Stimulated activated CD4-positive, alpha-beta T cell treated with anti-CD3 and anti-CD28 coated beads, Interleukin-2, amount 100 ng/mL, for 48 hours (primary cell): ENCODE measurements at regions not wholly inside any gene's neighbourhood (a gene's known extent, or its start where the extent isn't known, plus 50 kb on each side); places are given as distances from the start of the nearest gene placed in this dataset.

Experiments used
- DNase-seq, 2 donors: peaks; one replicate each; pipeline ENCODE4 v3.0.0-alpha.2; 2020

DNA sequence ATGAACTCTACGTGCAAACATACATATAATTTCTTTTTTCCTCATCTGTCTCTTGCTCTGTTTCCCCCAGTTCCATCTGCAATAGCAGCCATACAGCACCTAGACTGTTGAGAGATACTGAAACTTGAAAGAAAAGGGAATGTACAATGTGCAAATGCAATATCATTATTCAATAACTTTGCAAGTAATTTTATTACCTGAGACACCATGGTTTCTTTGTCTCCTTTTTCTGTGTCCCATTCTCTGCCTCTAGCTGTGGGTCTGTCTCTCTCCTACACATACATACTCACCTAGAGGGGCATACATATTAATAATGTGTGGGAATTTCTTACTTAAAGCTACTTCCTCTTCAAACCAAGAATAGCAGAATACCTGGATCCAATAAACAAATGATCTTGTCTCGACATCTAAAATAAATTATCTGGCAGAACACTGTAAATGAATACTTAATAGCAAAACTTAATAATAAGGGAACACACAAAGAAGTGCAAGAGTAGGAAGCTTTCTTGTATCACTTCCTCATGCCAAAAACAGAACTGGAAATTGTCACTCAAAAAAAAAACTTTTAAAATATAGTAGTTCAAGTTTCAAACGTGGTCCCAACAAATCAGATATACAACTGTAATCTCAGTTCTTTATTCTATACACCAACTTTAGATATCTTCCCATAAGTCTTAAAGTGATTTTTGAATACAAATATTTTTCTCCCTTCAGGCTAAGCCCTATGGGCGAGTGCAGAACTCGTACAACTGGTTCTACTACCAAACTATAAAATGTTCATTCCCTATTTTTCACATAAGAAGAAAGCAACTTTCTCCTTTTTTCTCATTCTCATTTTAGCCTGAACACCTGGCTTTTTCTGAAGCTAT is 194.6 kb downstream of the NRIP1 start:
- DNase-seq: no peak

DNA sequence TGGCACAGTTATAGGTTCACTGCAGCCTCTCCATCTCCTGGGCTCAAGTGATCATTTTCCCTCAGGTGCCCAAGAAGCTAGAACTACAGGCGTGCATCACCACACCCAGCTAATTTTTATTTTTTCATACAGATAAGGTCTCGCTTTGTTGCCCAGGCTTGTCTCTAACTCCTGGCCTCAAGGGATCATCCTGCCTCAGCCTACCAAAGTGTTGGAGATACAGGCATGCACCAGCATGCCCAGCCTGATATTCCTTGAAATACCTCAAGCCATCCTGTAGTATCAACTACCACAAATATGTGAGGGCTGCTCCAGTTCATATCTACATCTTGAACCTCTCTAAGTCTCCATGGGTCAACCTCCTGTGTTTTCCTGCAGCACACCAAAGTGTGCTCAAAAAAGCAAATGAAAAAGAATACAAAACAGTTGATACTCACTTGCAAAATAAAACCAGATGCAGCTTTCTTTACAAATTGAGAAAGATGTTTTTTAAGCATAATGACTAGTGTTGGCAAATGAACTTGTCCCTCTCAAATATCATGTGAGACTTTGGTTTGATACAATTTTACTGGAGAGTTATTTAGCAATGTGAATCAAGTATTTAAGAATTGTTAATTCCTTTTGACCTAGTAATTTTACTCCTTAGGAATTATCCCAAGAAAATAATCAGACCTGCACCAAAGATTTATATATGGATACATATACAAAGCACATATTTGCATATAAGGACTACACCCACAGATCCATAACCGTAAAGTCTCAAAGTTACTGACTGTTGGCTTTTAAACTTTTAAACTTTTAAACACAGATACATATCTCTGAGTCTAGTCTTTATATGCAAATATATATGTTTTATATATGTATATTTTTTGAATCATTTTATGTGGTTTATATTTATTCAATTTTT is 197.7 kb downstream of the NRIP1 start:
- no peak for DNase-seq

DNA sequence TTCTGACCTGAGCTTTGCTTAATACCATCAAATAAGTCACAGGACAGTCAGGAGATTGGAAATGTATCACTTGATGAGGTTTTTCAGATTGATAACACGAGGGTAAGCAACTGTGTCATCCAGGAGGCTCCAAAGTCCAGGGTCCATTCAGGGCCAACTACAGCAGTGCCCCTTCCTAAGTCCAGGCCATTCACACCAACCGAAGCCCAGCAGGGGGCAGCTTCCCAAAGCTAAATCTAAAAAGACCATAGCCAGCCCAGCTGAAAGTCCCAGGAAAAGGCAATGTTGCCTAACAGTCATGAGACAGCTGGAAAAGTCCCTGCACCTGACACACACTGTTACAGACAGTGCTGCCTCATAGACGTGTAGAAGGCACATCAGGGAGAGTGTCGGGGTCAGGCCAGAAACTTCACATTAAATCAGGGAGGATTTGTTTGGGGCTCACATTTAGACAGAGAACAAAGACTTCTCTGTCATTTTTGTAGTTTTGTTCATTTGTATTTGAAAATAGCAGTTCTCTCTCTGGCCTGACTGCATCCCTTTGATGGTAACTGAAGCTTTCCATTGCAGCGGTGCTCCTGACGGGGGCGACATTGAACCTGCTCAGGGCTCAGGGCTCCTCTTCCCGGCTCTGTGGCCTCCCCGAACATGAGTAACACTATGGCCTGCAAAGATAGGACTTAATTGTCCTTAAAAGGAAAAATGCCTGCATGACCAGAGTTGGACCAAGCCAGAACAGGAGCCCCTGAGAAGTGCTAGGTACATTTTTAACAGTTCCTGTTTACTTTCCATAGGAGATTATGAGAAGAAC is 200.4 kb downstream of the NRIP1 start:
- peak; percentile 14 to 37 for DNase-seq

DNA sequence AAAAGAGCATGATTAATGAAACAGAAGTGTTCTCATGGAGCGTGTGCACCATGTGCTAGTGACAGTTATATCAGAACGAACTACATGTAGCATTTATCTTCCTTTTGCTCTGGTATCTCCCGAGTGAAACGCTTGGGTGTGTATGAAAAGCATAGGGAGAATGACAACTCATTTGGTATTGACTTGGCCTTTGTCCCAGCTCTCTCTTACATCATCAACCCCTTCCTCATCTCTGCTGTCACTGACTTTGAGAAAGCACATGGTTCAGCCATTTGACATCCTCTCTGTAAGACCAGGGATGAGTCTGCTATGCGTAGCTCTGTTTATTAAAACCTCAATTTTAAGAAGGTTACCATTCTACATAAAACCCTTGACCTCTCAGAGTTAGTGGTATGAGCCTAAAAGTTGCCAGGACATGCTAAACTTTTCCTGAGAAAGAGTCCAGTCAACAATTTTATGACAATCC is 201.0 kb downstream of the NRIP1 start:
- no peak for DNase-seq

DNA sequence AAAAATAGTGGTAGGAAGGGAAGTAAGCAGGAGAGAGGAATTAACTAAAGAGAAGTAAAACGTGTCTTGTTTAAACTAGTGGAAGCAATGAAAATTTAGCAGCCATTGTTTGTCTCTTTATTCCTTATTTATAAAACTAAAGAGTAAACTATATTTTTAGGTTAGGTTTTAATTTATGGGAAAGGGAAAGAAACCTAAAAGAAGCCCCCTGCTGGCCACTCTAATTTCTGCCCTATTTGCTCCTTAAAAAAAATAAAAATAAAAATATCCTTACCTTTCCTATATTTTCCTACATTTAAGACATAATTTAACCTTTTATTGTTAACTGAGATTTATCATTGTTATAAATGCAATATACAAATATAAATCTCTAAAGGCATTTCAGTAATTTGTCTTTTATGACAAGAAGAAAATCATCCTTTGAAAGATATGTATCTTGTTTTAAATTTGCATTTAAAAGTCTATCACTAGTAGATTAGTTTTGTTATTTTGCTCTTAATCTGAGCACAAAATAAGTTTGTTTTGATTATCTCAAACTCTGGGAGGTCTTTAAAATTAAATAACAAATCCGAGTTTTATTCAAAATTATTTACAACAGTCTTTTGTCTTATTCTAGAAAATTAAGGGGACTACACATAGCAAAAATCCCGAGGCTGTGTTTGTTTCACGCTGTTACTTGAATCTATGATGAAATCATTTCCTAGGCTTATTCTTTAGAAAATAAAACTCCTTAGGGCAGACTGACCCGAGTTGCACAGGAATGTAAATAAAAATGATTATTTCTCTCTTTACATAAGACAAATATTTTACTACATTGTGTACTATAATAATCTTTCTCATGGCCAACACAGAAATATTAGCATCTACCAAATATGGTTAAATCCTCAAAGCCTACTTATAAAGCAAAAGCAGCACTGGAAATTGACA is 201.7 kb downstream of the NRIP1 start:
- peak in 1 of 2 donors; percentile 23 for DNase-seq

DNA sequence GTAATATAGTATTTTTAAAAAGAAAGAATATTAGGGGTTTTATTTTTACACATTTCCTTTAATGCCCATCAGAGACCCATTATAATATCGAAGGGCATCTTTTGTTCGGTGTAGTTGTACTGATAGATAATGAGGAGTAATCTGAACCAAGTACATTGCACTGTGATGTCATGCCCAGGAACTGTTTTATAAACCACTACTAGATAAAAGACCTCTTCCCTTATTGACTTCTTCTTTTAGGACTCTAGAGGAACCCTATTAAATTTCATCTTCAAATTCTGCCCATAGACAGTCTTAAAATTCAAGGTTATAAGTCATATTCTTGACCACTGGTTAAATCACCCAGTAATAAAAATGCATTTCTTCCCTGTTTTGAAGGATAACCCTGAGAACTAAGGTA is 206.5 kb downstream of the NRIP1 start:
- no peak for DNase-seq

DNA sequence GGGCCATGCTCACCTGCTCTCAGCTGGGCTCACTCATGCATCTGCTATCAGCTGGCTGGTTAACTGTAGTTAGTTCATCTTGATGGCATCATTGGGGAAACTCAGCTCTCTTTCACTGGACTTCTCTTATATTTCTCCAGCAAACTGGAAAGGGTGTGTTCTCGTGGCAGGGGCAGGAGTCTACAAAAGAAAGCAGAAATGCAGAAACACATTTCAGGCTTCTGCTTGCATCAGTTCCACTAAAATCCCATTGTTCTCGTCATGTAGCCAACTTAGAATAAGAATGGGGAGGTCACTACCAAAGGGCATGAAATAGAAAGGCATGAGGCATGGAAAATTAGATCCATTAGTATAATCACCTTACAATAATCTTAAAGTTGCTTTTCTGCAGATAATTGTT is 207.3 kb downstream of the NRIP1 start:
- no peak for DNase-seq

DNA sequence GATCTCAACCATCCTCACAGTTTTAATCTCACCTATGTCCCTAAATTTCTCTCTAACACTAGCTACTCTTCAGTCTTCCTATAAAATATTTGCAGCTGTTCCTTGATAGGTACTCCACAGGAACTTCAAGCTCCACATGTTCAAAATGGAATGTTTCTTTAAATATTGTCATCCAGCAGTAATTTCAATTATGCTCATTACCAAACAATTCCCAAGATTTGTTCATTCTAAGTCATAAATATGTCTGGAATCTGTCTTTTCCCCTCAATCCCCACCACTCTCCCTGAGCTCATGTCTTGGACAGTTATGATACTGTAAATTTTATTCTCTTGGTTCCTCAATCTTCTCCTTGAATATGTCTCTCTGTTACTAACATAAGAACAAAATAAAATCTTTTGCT is 214.4 kb downstream of the NRIP1 start:
- no peak for DNase-seq

DNA sequence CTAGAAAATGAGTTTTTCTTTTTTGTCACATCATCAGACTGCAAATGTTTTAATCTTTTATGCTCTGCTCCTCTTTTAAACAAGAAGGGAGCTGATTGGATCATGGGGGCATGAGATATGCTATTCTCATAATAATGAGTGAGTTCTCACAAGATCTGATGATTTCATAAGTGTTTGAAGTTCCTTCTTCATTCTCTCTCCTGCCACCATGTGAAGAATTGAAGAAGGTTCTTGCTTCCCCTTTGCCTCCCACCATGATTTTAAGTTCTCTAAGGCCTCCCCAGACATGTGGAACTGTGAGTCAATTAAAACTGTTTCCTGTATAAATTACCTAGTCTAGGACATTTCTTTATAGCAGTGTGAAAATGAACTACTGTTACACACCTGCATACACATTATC is 218.2 kb downstream of the NRIP1 start:
- no peak for DNase-seq

DNA sequence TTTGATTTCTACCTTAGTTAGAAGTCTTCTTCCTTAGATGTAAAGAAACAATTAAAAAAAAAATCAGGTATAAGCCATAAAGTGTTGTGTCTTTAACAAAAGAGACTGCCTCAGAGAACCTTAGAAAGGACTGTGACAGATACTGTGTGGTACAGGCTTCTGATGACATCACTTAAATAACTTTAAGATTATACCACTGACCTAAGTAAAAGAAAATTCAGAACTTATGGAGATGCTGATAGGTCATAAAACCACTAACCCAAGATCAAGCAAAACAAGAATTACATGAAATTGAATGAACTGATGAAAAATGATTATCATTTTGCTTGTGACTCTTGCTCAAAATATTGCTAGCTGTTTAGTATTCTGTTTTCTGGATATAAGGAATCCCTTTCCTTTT is 220.8 kb downstream of the NRIP1 start:
- DNase-seq: no peak

DNA sequence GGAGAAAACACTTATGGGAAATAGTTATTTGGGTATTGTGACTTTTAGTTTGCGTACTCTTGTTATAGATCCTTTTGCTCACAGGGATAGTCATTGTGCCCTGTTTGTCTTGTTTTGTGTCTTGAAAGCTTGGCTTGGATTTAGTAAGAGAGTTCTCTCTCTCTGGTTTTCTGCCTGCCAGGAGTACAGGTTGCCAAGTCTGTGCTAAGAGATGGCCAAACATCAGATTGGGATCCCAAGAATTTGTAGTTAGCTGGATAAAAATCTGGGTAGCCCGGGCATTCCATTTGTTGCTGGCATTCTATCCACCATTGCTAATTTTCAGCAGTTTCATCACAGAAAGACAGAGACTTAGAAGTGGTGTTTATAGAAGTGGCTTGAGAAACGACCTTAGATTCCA is 222.2 kb downstream of the NRIP1 start:
- no peak for DNase-seq

DNA sequence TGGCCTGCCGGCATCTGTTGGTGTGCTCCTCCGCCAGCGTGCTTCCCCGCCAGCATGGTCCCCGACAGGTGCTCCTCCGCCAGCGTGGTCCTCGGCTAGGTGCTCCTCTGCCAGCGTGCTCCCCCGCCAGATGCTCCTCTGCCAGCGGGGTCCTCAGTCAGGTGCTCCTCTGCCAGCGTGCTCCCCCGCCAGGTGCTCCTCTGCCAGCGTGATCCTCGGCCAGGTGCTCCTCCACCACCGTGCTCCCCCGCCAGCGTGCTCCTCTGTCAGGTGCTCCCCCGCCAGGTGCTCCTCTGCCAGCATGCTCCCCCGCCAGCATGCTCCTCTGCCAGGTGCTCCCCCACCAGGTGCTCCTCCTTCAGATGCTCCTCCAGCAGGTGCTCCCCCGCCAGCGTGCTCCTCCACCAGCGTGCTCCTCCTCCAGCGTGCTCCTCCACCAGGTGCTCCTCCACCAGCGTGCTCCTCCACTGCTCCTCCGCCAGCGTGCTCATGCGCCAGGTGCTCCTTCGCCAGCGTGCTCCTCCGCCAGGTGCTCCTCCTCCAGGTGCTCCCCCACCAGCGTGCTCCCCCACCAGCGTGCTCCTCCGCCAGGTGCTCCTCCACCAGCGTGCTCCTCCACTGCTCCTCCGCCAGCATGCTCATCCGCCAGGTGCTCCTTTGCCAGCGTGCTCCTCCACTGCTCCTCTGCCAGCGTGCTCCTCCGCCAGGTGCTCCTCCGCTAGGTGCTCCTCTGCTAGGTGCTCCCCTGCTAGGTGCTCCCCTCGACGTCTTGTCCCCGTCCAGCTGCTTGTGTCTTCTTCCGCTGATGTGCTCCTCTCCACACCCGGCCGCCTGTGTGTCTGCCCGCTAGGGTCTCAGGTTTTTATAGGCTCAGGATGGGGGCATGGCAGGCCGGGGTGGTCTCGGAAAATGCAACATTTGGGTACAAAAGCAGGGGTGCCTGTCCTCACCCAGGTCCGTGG is 223.0 kb downstream of the NRIP1 start:
- no peak for DNase-seq

DNA sequence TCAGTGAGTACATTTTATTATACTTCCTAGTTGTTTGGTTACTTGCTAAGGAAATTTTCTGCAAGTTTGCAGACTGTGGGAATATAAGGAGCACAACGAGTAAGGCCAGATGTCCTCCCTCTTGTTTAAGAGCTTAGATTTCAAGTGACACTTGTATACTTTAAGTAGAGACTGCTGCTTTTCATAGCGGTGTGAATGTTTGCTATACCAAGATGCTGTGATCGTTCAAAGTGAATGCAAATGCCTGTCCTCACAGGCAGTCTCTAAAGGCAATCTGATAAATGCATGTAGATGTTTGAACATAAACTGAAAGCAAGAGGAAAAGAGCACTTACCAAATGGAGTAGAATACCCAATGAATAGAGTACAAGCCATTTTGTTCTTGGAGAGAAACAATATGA is 226.4 kb downstream of the NRIP1 start:
- DNase-seq: no peak

DNA sequence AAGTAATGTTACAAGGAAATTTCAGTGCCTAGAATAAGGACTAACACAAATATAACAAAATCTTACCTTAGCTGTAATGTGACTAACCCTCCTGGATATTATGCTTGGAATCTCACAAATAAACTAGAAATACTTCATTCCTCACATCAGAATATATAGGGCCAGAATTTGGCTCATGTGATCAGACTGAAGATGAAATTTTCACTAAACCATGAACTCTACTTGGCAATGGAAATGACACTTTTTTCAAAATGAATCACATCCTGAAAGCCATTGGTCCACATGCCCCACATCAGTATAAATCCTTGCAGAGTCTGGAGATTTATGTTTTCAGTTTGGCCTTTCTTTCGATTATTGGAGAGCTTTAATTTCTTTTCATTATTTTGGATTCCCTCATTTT is 227.8 kb downstream of the NRIP1 start:
- DNase-seq: no peak

DNA sequence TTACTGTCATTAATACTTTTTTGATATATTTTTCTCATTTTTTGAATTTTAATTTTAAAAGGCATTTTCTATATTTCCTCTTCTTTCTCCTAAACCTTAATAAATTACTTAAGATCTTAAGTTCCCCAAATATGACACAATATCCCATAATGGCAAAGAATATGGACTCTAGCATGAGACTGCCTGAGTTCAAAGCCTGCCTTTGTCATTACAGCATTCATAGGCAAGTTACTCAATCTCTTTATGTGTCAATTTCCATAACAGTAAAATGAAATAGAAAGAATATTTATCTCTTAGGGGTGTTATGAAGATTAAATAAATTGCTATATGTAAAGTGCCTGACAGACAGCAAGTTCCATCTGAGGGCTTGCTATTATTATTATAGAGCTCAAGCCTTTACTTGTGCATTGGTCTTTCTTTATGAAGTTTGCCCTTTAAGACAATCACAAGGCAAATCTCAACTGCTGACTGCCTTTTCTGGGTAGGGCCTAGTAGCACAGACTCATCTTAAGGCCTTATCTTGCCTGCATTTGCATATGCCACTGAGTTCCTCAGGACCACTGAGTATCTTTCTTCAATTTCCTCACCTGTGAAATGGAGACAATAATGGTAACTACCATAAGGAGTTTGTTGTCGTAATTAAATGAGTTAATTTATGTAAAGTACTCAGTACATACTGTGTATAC is 231.0 kb downstream of the NRIP1 start:
- no peak for DNase-seq

DNA sequence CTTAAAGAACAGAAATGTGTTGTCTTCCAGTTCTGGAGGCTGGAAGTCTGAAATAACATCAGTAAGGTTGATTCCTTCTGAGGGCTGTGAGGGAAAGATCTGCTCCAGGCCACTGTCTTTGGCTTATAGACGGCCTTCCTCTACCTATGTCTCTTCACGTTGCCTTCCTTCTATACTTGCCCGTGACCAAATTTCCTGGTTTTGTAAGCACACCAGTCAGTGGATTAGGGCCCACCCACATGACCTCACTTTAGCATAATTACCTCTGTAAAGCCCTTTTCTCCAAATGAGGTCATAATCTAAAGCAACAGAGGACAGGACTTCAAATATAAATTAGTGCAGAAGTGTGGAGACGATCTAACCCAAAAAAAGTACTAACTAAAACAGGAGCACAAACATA is 231.6 kb downstream of the NRIP1 start:
- no peak for DNase-seq

DNA sequence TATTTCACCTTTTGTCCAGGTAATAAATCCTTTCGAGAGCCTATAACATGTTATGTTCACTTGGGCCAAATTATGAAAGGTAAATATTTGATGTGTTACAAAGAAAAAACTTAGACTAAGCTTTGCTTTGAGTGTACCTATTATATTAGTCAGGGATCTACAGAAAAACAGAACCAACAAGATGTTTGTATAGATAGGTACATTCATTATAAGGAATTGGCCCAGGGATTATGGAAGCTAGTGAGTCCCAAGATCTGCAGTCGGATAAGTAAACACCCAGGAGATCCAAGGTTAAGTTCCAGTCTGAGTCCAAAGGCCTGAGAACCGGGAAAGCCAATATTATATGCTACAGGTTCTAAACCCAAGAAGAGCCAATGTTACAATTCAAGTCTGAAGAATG is 234.5 kb downstream of the NRIP1 start:
- DNase-seq: no peak

DNA sequence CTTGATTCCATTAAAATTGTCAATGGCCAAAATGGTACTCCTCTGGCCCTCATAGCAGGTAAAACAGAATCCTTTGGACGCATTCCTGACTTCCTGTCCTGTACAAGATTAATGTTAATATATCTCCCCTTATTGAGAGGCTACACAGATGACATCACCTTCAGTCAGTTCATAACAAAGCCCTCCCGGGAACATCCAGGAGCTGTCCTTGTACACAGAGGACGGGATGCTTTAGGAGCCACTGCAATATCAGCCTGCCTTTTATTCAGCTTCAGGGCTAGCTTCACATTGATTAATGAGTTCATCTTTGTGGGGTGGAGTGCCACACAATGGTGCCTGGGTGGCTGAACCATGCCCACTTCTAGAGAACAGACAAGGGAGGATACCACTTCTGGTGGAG is 235.1 kb downstream of the NRIP1 start:
- no peak for DNase-seq

DNA sequence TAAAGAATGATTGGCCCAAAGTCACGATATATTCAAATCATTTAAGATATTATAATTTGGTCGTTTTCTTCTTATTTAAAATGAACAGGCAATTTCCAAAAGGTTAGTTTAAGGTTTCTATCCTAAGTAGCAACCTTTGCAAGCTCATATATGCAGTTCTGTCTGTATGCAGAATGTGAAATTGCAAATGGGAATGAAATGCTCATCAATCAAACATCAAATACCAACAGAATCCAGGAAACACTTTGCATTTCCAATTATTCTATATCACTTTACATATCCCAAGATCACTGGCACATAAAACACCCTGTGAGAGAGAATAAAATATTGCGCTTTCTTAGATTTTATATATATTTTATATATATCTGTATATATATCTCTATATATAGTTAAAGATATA is 237.3 kb downstream of the NRIP1 start:
- no peak for DNase-seq

DNA sequence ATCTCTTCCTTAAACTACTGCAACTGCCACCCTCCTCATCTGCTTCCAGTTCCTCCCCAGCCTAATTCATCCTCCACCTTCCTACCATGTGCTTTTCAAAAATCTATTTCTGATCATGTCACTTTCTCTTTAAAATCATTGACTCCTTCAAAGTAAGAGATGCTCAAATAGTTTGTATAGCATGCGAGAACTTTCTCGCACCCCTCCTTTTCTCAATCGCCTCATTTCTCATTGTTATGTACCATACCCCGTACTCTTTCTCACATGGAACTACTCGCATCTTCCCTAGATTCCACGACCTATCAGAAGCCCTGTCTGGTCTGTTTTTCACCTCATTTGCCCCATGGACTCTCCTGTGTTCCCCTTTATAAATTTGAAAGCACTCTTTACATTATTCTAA is 238.2 kb downstream of the NRIP1 start:
- no peak for DNase-seq
